SH-SY5Y (cell line): ENCODE measurements at regions not wholly inside any gene's neighbourhood (a gene's known extent, or its start where the extent isn't known, plus 50 kb on each side); places are given as distances from the start of the nearest gene placed in this dataset.

ENCODE experiments used
- GATA2 ChIP-seq: IDR thresholded peaks from 2 replicates; pipeline ENCODE4 v1.6.1; 2011; ENCODE audit warnings: mild to moderate bottlenecking, low read depth, low read length
- GATA3 ChIP-seq: IDR thresholded peaks from 2 replicates; pipeline ENCODE4 v1.6.1; 2011; ENCODE audit warnings: low read depth, mild to moderate bottlenecking, low read length, moderate library complexity

DNA sequence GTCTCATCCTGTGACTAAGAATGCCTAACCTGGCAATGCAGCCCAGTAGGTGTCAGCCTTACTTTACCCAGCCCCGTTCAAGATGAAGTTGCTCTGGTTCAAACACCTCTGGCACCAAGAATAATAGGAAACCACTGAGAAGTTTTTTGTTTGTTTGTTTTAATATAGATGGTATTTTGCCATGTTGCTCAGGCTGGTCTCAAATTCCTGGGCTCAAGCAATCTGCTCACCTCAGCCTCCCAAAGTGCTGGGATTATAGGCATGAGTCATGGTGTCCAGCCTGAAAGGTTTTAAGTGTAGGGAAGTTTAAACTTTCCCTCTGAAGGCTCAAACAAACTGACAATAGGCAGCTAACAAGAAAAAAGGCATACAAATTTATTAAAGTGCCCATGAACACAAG is 51.2 kb upstream of the ABCC4 start:
- TF ChIP-seq GATA3 (no peak), GATA2 (no peak)

DNA sequence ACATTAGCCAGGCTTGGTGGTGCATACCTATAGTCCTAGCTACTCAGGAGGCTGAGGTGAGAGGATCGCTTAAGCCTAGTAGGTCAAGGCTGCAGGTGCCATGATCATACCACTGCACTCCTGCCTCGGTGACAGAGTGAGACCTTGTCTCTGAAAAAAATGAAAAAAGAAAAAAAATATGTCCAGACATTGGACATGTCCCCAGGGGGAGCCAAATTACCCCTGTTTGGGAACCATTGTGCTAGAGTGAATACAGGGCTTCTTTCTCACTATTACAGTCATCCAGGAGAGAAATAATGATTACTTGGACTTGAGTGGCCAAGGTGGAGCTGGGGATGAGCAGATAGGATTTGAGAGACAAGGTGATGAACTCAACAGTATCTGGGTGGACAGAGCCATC is 52.9 kb upstream of the ABCC4 start:
- TF ChIP-seq GATA2 (no peak), GATA3 (no peak)

DNA sequence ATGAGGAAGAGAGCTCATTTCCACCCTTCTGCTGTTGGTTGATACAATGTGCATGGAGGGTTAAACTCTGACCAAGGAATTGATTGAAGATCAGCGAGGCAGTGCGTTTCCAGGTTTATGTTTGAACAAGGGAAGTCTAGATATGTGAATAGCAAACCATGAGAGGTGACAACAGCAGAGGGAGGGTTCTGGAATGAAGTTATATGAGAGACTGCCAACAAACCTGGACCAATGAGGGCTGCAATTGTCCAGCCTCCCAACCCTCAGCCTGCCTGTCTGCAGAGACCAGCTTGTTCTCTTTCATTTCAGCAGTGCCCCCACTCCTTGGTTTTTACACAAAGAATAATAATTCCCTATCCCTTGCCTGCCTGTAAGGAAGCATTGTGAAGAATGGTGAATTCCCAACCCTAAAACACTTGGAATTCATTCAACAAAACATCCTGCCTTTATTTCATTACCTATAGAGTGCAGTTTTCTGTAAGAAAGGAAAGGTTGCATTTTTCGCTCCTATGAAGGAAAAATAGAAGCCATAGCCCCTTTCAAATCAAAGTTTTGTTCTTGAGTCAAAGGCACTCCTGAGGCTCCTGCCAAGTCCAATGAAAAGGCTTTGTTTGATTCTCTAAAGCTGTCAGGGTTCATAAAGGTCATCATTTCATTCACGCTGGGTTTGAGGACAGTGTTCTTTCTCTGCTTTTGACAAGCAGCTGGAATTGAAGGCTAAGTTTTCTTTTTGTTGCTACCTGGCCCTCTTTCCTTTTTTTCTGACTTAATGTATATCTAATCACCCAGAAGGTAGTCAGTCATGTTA is 53.6 kb upstream of the ABCC4 start:
- TF ChIP-seq GATA2 (no peak), GATA3 (no peak)

DNA sequence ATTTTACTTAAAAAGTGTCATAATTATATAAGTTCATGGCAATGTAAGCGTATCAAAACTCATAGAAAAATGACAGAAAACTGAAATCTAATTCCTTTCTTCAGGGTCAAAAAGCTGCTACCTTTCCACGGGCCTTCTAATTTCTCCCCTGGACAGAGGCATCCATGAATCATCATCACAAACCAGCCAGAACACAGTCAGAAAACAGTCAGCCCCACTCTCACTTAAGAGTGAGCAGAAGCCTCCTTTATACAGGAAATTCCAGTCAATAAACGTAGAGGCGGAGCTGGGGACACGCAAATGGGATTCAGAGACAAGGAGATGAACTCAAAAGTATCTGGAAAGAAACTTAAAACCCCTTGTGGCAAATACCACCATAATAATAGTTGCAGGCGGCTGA is 54.2 kb upstream of the ABCC4 start:
- TF ChIP-seq GATA3 (no peak), GATA2 (no peak)

DNA sequence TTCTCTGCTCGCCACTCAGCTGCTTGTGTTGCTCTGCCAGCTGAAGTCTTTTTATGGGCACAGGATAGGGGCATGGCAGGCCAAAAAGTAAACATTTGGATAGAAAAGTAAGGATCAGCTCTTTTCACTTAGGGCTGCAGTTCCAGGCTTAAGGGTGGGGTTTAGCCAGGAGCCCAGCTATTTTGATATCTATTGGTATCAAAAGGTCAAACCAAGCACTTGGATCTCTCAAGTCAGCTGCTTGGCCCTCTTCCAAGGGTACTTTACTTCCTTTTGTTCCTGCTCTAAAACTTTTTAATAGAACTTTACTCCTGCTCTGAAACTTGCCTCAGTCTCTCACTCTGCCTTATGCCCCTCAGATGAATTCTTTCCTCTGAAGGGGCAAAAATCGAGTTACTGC is 55.7 kb upstream of the ABCC4 start:
- TF ChIP-seq GATA3 (no peak), GATA2 (no peak)

DNA sequence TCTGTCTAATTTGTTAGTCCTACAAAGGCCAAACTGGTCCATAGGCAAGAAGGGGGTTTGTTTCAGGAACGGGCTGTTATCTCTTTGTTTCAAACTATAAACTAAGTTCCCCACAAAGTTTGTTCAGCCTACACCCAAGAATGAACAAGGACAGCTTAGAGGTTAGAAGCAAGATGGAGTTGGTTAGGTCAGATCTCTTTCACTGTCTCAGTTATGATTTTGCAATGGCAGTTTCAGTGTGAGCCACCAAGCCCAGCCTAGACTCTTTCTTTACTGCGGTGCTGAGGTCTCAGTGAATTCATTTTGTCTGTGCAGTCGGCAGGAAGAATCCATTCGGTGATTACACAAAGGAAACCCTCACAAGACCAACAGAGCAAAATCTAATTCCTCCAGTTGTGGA is 56.6 kb upstream of the ABCC4 start:
- TF ChIP-seq GATA3 (no peak), GATA2 (no peak)

DNA sequence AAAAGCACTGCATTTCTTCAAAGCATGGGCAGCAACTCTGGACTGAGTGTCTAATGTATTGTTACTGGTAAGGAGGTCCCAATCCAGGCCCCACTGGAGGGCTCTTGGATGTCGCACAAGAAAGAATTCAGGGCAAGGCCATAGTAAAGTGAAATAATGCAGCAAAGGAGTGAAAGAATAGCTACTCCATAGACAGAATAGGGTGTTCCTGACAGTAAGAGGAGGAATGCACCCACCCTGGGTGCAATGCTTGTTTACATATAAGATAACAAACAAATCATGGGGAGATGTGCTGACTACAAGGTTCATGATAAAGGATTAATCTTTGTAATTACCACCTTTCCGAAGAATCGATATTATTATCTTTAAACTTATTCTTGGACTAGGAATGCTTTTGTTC is 58.8 kb upstream of the ABCC4 start:
- TF ChIP-seq GATA3 (no peak), GATA2 (no peak)

DNA sequence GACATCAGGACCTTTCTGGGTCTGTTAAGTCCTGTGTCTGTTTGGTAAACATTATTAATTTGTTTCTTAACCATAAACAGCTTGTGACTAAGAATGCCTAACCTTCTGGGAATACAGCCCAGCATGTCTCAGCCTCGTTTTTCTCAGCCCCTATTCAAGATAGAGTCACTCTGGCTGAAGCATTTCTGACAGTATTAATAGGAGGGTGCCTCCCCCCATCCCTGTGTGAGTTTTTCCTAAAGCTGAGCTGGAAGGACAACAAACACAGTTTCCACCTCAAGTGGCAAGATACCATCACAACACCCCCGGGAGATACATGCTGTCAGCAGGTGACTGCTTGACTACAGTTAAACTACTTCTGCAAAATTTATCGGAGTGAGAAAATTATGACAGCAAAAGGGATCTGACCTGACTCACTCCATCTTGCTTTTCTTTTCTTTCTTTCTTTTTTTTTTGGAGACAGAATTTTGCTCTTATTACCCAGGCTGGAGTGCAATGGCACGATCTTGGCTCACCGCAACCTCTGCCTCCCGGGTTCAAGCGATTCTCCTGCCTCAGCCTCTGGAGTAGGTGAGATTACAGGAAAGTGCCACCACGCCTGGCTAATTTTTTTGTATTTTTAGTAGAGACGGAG is 59.3 kb upstream of the ABCC4 start:
- TF ChIP-seq GATA2 = no peak
- TF ChIP-seq GATA3 = no peak

DNA sequence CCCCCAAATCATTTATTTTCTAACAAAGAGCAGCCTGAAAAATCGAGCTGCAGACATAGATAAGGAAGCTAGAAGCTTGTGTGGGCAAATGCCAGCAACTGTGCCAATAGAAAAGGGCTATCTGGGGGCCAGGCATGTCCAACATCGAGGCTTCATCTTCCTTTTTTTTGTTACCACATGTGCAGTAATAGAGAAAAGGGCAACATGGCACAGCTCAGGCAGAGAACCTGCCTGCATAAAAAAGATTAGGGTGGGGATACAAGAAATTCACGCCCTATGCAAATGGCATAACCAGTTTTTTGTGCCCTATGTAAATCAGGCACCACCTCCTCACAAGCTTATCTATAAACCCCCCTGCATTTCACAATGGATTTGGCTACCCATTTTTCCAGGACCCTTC is 60.4 kb upstream of the ABCC4 start:
- TF ChIP-seq GATA3 (no peak), GATA2 (no peak)

DNA sequence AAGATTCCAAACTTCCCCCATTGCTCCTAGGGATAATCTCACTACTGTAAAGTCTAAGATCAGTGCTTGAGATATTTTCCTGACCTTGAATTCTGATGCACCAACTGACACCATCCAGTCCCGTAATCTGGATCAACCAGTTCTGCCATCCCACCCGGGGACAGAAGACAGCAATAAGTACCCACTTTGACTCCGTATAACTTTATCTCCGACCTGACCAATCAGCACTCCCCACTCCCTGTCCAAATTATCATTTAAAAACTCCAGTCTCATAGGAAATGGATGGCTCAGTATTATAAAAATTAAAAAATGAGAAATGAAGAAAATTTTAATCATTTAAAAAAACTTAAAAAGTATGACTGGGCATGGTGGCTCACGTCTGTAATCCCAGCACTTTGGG is 61.4 kb upstream of the ABCC4 start:
- TF ChIP-seq GATA2 = no peak
- no peak for TF ChIP-seq GATA3

DNA sequence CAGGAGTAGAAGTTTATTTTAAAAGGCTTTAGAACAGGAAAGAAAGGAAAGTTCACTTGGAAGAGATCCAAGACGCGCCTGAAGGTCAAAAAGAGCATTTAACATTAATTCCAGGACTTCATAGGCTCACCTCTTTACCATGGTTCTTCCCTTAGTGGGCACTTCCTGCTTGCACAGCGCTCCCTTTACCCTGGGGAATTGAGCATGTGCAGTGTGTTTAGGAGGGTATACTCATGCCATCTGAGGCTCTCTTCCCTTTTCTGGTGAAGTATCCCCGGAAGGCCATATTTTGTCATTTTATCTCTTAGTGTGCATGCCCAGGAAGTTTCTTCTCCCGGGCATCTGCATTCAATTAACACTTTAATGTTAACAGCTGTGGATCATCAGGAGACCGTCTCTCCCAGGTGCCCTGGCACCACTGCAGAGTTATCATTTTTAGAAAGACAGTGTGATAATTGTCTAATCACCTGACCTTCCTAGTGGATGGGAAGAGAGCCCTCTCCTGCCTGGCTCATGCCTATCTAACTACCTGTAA is 66.1 kb upstream of the ABCC4 start:
- TF ChIP-seq GATA3 = no peak
- no peak for TF ChIP-seq GATA2

DNA sequence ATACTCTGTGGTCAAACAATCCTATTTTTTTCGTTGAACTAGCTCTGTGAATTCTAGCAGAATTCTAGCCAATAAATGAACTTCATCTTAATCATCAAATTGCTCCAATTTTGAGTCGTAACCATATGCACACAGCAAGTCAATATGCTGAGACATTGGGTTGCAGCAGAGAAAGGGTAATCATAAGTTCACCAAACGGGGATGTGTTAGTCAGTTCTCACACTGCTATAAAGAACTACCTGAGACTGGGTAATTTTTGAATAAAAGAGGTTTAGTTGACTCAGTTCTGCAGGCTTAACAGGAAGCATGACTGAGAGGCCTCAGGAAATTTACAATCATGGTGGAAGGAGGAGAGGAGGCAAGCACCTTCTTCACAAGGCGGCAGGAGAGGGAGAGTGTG is 67.7 kb upstream of the ABCC4 start:
- no peak for TF ChIP-seq GATA2

DNA sequence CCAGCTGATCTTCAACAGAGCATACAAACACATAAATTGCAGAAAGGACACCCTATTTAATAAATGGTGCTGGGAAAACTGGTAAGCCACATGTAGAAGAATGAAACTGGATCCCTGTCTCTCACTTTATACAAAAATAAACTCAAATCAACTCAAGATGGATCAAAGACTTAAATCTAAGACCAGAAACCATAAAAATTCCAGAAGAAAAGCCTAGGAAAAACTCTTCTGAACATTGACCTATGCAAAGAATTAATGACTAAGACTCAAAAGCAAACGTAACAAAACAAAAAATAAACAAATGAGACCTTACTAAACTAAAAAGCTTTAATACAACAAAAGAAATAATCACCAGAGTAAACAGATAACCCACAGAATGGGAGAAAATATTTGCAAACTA is 74.5 kb upstream of the ABCC4 start:
- TF ChIP-seq GATA3 (no peak), GATA2 (no peak)

DNA sequence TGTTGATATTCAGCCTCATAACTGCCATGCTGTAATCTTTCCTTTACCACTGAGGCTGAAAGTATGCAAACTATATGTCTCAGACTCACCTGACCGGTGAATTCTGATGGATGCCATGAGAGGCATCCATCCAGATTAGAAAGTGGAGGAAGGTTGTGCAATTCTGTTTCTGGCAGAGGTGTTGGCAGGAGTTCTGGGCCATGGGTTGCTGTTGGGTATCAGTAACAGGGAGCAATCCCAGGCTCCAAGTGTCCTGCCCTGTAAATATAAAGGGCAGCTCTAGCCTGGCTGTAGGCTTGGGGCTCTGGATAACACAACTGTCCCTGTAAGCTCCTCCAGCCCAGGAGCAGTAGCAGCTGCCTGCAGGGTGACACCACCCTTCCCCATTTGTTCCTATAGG is 77.4 kb upstream of the ABCC4 start:
- no peak for TF ChIP-seq GATA3
- TF ChIP-seq GATA2 = no peak
